Endothelial cell of umbilical vein (primary cell): ENCODE measurements at regions not wholly inside any gene's neighbourhood (a gene's known extent, or its start where the extent isn't known, plus 50 kb on each side); places are given as distances from the start of the nearest gene placed in this dataset.

Experiments used
- FOS ChIP-seq: IDR thresholded peaks from 2 replicates; pipeline ENCODE4 v1.6.1; 2011; ENCODE audit warnings: mild to moderate bottlenecking, low read length, moderate library complexity, borderline replicate concordance; ENCODE audit not compliant: insufficient read depth
- GATA2 ChIP-seq: IDR thresholded peaks from 2 replicates; pipeline ENCODE4 v1.7.0; 2011; ENCODE audit warnings: low read depth, mild to moderate bottlenecking, moderate library complexity, mixed read lengths, low read length; ENCODE audit not compliant: insufficient read length, insufficient read depth
- JUN ChIP-seq: IDR thresholded peaks from 2 replicates; pipeline ENCODE4 v1.6.1; 2011; ENCODE audit warnings: borderline replicate concordance, low read depth; ENCODE audit not compliant: insufficient read length, insufficient read depth
- POLR2A ChIP-seq: IDR thresholded peaks from 2 replicates; pipeline ENCODE4 v1.6.1; 2012; ENCODE audit warnings: low read depth, mild to moderate bottlenecking, control low read depth, low read length
- POLR2AphosphoS5 ChIP-seq: IDR thresholded peaks from 2 replicates; pipeline ENCODE4 v1.6.1; 2012; ENCODE audit warnings: low read depth, mild to moderate bottlenecking, control low read depth, low read length, moderate library complexity; ENCODE audit not compliant: insufficient read depth
- TF ChIP-seq, protein P1 (sequence below), 2 donors: IDR thresholded peaks; 1 replicate in 1 of 2; 2 replicates in 1 of 2; pipeline ENCODE4 v1.5.1; 2011; ENCODE audit warnings: low read length in 2 of 2, mild to moderate bottlenecking in 2 of 2, moderate library complexity in 2 of 2, control low read depth in 1 of 2, inconsistent platforms in 1 of 2, low read depth in 1 of 2; ENCODE audit not compliant: insufficient read depth in 1 of 2; ENCODE audit errors: extremely low read depth in 1 of 2
- TF ChIP-seq, protein P2 (sequence below): IDR thresholded peaks from 2 replicates; pipeline ENCODE4 v1.6.1; 2011; ENCODE audit not compliant: insufficient read depth, insufficient read length

DNA sequence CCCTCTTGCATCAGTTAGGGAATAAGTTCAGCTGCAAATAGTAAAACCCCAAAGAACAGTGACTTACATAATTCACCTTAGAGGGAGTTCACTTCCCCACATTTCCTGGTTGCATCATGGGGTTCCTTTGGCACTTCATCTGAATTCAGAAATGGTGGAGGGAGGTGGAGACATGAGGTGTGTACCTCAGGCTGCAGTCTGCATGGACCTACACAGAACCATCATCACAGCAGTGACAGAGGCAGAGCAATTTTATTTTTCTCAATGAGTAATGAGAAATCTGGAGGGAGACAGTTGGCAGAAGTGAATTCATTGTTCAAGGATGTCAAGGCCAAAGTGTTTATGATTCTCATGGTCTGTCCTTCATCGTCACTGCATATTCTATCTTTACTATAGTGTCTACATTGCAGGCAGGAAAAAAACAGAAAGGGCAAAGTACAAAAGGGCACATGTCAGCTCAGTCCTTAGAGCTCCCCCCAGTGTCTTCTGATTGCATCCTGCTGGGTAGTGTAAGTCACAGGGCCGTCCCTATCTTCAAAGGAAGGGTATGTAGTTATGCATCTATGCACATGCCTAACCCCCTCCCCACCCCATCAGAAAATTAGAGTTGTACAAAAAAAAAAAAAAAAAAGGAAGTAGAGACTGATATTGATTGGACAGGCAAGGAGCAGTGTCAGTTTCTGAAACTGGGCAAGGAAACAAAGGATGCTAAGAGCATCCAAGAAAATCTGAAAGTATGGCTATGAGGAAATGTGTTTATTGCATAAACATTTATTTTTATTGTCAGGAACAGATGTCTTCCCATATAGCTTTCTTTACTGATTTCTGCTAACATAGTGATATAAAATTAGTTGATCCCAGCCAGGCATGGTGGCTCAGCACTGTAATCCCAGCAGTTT, 132.7 kb upstream of the APC start:
- TF ChIP-seq POLR2AphosphoS5 = no peak
- TF ChIP-seq GATA2 = no peak
- TF ChIP-seq, protein P1, sequence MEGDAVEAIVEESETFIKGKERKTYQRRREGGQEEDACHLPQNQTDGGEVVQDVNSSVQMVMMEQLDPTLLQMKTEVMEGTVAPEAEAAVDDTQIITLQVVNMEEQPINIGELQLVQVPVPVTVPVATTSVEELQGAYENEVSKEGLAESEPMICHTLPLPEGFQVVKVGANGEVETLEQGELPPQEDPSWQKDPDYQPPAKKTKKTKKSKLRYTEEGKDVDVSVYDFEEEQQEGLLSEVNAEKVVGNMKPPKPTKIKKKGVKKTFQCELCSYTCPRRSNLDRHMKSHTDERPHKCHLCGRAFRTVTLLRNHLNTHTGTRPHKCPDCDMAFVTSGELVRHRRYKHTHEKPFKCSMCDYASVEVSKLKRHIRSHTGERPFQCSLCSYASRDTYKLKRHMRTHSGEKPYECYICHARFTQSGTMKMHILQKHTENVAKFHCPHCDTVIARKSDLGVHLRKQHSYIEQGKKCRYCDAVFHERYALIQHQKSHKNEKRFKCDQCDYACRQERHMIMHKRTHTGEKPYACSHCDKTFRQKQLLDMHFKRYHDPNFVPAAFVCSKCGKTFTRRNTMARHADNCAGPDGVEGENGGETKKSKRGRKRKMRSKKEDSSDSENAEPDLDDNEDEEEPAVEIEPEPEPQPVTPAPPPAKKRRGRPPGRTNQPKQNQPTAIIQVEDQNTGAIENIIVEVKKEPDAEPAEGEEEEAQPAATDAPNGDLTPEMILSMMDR (IDR thresholded peaks at IDR 0.05; ENCODE audit: extremely low read depth in 1 of 2, insufficient read depth in 1 of 2, low read depth in 1 of 2, low read length in 2 of 2) = peak in 1 of 2 donors; percentile 14
- TF ChIP-seq POLR2A = no peak
- no peak for TF ChIP-seq FOS
- no peak for TF ChIP-seq JUN
- TF ChIP-seq, protein P2, sequence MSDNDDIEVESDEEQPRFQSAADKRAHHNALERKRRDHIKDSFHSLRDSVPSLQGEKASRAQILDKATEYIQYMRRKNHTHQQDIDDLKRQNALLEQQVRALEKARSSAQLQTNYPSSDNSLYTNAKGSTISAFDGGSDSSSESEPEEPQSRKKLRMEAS = no peak
